HEK293 (cell line): ENCODE measurements at regions not wholly inside any gene's neighbourhood (a gene's known extent, or its start where the extent isn't known, plus 50 kb on each side); places are given as distances from the start of the nearest gene placed in this dataset.

Experiments
- CTCF ChIP-seq: fragments of 450-650 bp; formaldehyde crosslinking; IDR thresholded peaks from 2 replicates; pipeline ENCODE4 v1.5.1; 2016; ENCODE audit warnings: missing biosample characterization, missing genetic modification characterization
- ELK4 ChIP-seq: IDR thresholded peaks from 2 replicates; pipeline ENCODE4 v1.6.1; 2011; ENCODE audit warnings: mild to moderate bottlenecking, low read depth, low read length, borderline replicate concordance
- SCRT1 ChIP-seq: fragments of 450-650 bp; formaldehyde crosslinking; IDR thresholded peaks from 2 replicates; pipeline ENCODE4 v1.5.1; 2016; ENCODE audit warnings: missing biosample characterization, missing genetic modification characterization, borderline replicate concordance
- SP7 ChIP-seq: fragments of 450-650 bp; formaldehyde crosslinking; IDR thresholded peaks from 2 replicates; pipeline ENCODE4 v1.5.1; 2016; ENCODE audit warnings: missing biosample characterization, missing genetic modification characterization
- ZNF184 ChIP-seq: fragments of 450-650 bp; IDR thresholded peaks from 2 replicates; pipeline ENCODE4 v1.5.1; 2018; ENCODE audit warnings: missing biosample characterization, mild to moderate bottlenecking, missing genetic modification characterization
- ZNF19 ChIP-seq: fragments of 450-650 bp; formaldehyde crosslinking; IDR thresholded peaks from 2 replicates; pipeline ENCODE4; 2016; ENCODE audit warnings: missing biosample characterization, missing genetic modification characterization, low read depth
- ZNF350 ChIP-seq: fragments of 450-650 bp; formaldehyde crosslinking; IDR thresholded peaks from 2 replicates; pipeline ENCODE4 v1.5.0; 2017; ENCODE audit warnings: missing biosample characterization, mild to moderate bottlenecking, missing genetic modification characterization
- ZNF629 ChIP-seq: fragments of 450-650 bp; formaldehyde crosslinking; IDR thresholded peaks from 2 replicates; pipeline ENCODE4 v1.5.1; 2017; ENCODE audit warnings: missing biosample characterization, missing genetic modification characterization
- ZNF792 ChIP-seq: fragments of 450-650 bp; formaldehyde crosslinking; IDR thresholded peaks from 2 replicates; pipeline ENCODE4 v1.5.1; 2016; ENCODE audit warnings: missing biosample characterization, missing genetic modification characterization
- TF ChIP-seq, protein P1 (sequence below): fragments of 450-650 bp; formaldehyde crosslinking; IDR thresholded peaks from 2 replicates; pipeline ENCODE4 v1.5.1; 2016; ENCODE audit warnings: missing biosample characterization, missing genetic modification characterization, low read depth

DNA sequence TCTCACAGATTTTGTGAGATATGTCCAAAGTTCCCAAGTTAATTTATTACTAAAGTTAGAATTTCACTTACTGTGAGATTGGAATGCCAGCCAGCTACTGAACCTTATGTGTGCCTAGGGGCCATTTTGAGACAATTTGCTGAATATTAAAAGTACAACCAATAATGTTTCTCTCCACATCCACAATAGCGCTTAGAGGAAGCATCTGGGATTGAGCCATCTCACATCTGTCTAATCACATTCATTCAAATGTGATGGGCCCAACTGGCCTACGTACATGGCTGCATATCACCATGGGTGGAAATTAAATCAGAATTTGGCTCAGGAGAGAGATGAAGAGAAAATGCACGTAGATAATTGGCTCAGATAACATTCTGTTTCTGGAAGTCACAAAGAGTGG is 1294.0 kb downstream of the AACS start:
- TF ChIP-seq CTCF (tag by site-specific recombination) (no peak), ZNF19 (tag by site-specific recombination) (no peak), ZNF792 (tag by site-specific recombination) (no peak), ELK4 (no peak), SP7 (tag by site-specific recombination) (no peak), ZNF184 (no peak), SCRT1 (tag by site-specific recombination) (no peak), ZNF350 (tag by site-specific recombination) (no peak), ZNF629 (tag by site-specific recombination) (no peak)
- TF ChIP-seq, protein P1, sequence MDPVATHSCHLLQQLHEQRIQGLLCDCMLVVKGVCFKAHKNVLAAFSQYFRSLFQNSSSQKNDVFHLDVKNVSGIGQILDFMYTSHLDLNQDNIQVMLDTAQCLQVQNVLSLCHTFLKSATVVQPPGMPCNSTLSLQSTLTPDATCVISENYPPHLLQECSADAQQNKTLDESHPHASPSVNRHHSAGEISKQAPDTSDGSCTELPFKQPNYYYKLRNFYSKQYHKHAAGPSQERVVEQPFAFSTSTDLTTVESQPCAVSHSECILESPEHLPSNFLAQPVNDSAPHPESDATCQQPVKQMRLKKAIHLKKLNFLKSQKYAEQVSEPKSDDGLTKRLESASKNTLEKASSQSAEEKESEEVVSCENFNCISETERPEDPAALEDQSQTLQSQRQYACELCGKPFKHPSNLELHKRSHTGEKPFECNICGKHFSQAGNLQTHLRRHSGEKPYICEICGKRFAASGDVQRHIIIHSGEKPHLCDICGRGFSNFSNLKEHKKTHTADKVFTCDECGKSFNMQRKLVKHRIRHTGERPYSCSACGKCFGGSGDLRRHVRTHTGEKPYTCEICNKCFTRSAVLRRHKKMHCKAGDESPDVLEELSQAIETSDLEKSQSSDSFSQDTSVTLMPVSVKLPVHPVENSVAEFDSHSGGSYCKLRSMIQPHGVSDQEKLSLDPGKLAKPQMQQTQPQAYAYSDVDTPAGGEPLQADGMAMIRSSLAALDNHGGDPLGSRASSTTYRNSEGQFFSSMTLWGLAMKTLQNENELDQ: no peak
